ENCODE measurements at regions not wholly inside any gene's neighbourhood (a gene's known extent, or its start where the extent isn't known, plus 50 kb on each side); places are given as distances from the start of the nearest gene placed in this dataset.

DNA sequence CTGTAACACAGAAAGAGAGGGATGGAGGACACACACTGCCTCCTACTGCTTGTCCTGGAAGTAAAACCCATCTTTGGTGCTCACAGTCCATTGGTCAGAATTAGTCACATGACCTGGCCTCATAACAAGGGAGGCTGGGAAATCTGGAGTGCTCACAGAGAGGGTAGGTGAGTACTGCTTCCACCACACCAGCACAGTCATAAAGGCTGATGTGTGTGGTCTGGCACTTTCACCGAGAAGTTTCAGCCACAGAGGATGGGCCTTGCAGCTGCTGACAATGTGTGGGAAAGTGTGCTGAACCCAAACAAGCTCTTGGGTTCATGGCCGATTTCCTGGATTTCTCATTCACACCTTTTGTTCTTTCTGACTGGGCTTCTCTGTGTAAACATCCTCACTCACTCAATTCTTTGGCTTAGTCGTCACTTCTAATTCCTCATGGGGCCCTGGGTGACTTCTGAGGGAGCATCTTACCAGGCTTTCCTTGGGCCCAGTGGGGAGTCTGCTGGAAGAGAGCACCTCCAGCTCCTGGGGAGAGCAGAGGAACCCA is 100.7 kb downstream of the ASB7 start:
- H3K4me3 ChIP-seq (ENCODE audit: low read length) = no peak overlapping the region
- peak; percentile 11 for DNase-seq (ENCODE audit: low read depth, low spot score)

GRCh38 chr15:100703671-100704070 is 101.3 kb downstream of the ASB7 start:
- no peak for DNase-seq (ENCODE audit: low read depth, low spot score)
- no peak overlapping the region for H3K4me3 ChIP-seq (ENCODE audit: low read length)

- DNase-seq (ENCODE audit: low read depth, low spot score) = no peak
- H3K4me3 ChIP-seq (ENCODE audit: low read length) = no peak overlapping the region
Observed at GRCh38 chr15:100704281-100705055, 102.1 kb downstream of the ASB7 start.

DNA sequence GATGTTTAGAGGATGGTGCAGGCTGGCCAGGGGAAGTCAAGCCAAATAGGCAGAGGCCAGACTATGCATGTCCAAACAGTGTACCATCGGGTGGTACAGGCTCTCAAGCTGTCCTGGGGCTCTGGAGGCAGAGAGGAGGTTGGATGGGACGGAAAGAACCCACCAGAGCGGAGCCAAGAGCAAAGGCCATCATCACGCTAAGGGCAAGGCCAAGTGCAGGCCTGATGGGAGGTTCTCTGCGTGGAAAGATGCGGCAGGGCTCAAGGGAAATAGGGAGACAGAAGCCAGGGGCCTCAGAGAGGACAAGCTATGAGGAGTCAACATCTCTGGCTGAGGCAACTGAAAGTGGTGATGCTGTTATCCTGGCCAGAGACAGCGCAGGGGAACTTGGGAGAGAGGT is 102.7 kb downstream of the ASB7 start:
- H3K4me3 ChIP-seq (ENCODE audit: low read length) = no peak overlapping the region
- DNase-seq (ENCODE audit: low read depth, low spot score) = no peak

DNA sequence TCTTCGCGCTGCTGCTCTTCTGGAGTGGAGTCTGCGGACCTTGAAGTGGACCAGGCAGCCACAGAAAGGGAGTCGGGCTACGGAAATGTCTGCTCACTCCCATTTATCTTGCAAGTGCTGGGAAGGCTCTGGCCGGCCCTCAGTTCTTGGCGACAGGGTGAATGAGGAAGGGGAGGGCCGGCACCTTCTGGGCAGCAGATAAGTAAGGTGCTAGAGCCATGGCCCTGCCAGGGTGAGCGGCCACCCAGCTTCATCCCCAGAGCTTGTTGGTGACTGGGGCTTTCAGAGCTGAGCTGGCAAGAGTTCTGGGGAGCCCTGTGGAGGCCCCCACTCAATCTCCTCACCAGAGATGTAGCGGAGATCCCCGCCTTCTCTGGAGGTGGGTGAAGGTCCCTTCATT is 103.5 kb downstream of the ASB7 start:
- no peak for DNase-seq (ENCODE audit: low read depth, low spot score)
- no peak overlapping the region for H3K4me3 ChIP-seq (ENCODE audit: low read length)

GRCh38 chr15:100707229-100707628 is 104.8 kb downstream of the ASB7 start:
- H3K4me3 ChIP-seq (ENCODE audit: low read length) = no peak overlapping the region
- peak; percentile 42 for DNase-seq (ENCODE audit: low read depth, low spot score)

DNA sequence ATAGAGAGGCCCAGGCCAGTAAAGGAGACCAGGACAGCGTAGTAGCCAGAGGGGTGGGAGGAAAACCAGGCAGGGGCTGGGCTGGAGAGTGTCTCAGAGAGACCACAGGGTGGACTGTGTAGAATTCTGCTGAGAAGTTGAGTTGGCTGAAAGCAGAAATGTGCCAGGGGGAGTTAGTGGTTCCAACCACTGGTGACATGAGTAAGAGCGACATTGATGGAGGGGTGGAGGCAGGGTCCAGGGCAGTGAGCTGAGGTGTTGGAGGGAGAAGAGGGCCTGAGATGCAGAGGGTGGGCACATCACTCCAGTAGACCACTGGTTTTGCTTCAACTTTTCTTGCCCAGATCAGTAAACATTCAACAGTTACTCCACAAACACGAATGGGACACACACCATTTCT is 106.5 kb downstream of the ASB7 start:
- no peak for DNase-seq (ENCODE audit: low read depth, low spot score)

DNA sequence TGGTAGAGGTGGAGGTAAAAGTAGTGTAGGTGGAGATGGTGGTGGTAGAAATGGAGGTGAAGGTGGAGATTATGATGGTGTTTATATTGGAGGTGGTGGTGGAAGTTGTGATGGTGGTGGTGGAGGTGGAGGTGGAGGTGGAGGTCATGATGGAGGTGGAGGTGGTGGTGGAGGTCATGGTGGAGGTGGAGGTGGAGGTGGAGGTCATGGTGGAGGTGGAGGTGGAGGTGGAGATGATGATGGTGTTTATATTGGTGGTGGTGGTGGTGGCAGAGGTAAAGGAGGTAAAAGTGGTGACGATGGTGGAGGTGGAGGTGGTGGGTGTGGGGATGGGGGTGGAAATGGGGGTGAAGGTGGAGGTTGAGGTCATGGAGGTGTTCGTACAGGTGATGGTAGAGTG is 107.8 kb downstream of the ASB7 start:
- no peak for DNase-seq (ENCODE audit: low read depth, low spot score)
- H3K4me3 ChIP-seq (ENCODE audit: low read length) = no peak overlapping the region

More for the DNA sequence above, 106.5 kb downstream of the ASB7 start:
- no peak overlapping the region for H3K4me3 ChIP-seq (ENCODE audit: low read length)

DNA sequence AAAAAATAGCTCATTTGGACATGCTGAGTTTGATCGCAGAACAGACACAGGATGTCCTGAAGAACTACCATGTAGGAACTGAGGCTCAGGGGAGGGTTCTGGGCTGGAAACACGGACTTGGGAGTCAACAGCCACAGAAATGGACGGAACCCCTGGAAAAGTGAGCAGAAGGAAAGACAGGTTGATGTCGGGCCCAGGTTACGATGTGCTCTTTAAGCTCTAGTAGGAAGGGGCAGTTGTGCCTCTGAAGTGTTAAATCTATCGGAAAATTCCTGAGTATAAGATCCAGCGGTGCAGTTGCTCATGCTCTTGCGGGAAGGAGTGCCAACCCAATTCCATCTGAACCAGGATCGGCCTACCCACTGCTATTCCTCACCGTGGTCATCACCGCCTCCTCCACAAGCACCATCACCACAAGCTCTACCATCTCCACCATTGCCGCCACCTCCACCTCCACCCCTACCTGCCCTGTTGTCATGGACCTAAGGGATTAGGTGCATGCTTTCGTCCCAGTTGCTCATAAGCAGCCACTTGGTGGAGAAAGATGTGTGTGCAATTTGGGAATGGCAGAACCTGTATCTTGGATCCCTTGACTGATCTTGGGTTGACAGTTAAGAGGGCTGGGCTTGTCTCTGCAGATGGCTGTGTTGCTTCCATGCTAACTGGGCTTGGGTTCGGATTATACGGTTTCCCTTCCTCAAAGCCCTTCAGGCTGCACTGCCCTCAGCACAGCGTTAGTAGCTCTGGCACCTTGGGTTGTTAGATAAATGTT is 108.5 kb downstream of the ASB7 start:
- DNase-seq (ENCODE audit: low read depth, low spot score) = no peak
- H3K4me3 ChIP-seq (ENCODE audit: low read length) = no peak overlapping the region

DNA sequence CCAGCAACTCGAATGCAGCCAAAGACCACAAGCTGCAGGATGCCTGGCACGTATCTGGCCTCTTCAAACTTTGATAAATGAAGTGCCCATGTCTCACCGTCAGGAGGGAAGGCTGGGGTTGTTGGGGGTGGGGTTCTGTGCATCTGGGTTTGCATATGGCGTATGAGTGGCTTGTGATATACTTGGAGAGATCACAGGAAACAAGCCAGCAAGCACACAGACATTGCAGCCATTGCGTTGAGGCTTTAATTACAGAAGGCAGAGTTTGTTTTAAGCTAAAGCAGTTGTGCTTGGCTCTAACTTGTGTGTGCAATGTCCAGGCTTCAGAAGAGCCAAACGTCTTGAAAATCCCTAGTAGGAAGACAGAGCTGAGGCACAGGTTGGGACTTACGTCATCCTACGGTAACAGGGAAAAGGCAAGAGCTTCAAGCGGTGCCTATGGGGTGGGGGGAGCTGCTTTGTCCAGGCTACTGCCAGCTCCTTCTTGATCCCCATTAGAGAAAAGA is 109.2 kb downstream of the ASB7 start:
- peak; percentile 4 for DNase-seq (ENCODE audit: low read depth, low spot score)
- no peak overlapping the region for H3K4me3 ChIP-seq (ENCODE audit: low read length)

- H3K4me3 ChIP-seq (ENCODE audit: low read length) = no peak overlapping the region
- DNase-seq (ENCODE audit: low read depth, low spot score) = no peak
Observed at GRCh38 chr15:100712226-100712625, 109.8 kb downstream of the ASB7 start.

DNA sequence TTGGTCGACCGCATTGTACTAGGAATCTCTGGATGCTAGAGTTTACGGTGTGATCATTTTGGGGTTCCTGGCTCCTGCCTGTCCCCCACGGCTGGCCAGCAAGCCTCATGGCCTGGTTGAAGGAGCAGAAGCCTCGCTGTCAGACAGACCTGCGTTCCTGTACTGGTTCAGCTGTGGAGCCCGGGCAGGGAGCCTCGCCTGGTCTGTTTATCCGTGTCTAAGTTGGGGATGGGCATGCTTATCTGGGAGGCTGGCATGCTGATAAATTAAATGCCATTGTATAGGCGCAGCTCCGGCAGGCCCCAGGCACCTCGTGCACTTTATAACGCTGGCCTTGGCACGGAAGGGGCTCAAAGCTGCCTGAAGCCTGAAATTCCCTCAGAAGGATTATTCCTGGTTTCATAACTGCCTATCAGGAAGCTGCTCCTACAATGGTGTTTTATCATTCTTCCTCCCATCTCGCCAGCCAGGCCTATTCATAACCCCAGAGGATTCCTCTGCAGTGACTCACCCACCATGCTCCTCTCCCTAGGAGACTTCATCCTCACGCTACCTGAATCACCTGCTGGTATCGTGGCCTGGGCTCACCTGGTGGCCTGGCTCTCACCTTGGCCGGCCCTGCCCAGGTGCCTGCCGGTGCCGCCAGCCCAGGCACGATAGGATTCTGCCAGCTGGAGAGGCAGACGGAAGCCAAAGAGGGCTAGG is 110.9 kb downstream of the ASB7 start:
- no peak for DNase-seq (ENCODE audit: low read depth, low spot score)
- H3K4me3 ChIP-seq (ENCODE audit: low read length) = no peak overlapping the region

- DNase-seq (ENCODE audit: low read depth, low spot score) = no peak
- no peak overlapping the region for H3K4me3 ChIP-seq (ENCODE audit: low read length)
Observed at GRCh38 chr15:100714034-100714748, 111.8 kb downstream of the ASB7 start.

GRCh38 chr15:100714749-100715342 is 112.5 kb downstream of the ASB7 start:
- DNase-seq (ENCODE audit: low read depth, low spot score) = no peak
- H3K4me3 ChIP-seq (ENCODE audit: low read length) = no peak overlapping the region

- no peak overlapping the region for H3K4me3 ChIP-seq (ENCODE audit: low read length)
- DNase-seq (ENCODE audit: low read depth, low spot score) = no peak
Observed at GRCh38 chr15:100715571-100716455, 113.4 kb downstream of the ASB7 start.

DNA sequence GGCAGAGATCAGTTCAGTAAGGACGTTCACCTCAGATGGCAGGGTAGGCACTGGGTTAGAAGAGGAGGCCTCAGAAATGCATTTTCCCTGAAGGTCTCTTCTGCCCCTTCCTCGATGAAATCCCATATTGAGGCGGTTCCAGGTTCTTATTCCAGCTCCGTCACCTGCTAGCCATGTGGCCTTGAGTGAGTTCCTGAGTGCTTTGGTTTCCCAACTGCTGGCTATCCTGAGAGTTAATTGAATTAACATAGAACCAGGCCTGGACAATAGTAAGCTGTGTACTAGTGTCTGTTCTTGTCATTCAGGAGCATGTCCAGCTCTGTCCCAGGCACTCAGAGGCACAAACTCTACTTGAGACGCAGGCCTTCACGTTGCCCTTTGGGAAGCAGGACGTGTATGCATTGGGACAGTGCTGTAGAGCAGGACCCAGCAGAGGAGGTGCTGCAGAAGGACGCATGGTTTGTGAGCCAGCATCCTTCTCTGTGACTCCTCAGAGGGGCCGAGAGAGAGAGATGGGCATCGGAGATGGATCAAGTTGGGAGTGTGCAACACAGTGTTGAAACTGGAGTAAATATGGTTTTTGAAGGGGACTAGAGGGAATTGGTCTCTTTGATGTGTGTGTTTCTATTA is 114.2 kb downstream of the ASB7 start:
- H3K4me3 ChIP-seq (ENCODE audit: low read length) = no peak overlapping the region
- DNase-seq (ENCODE audit: low read depth, low spot score) = no peak

- no peak overlapping the region for H3K4me3 ChIP-seq (ENCODE audit: low read length)
- DNase-seq (ENCODE audit: low read depth, low spot score) = no peak
Observed at GRCh38 chr15:100717596-100717995, 115.2 kb downstream of the ASB7 start.
